ENCODE measurements at regions not wholly inside any gene's neighbourhood (a gene's known extent, or its start where the extent isn't known, plus 50 kb on each side); places are given as distances from the start of the nearest gene placed in this dataset.
"Not testable (repeated sequence)": the region's sequence is repeated elsewhere in the genome, so short reads cannot be mapped to it uniquely, and the experiment has no call there.

GRCh38 chr1:233473549-233474204 is 140.2 kb upstream of the KCNK1 start:
- DNase-seq (ENCODE audit: low read depth, low spot score) = no peak

GRCh38 chr1:233477359-233477758 is 136.5 kb upstream of the KCNK1 start:
- no peak for DNase-seq (ENCODE audit: low read depth, low spot score)

GRCh38 chr1:233478611-233479010 is 135.3 kb upstream of the KCNK1 start:
- DNase-seq (ENCODE audit: low read depth, low spot score) = no peak

GRCh38 chr1:233479110-233479890 is 134.6 kb upstream of the KCNK1 start:
- DNase-seq (ENCODE audit: low read depth, low spot score) = no peak

GRCh38 chr1:233480198-233480597 is 133.7 kb upstream of the KCNK1 start:
- no peak for DNase-seq (ENCODE audit: low read depth, low spot score)

GRCh38 chr1:233482388-233482787 is 131.5 kb upstream of the KCNK1 start:
- no peak for DNase-seq (ENCODE audit: low read depth, low spot score)

GRCh38 chr1:233485385-233485784 is 128.5 kb upstream of the KCNK1 start:
- DNase-seq (ENCODE audit: low read depth, low spot score) = no peak

GRCh38 chr1:233485809-233486398 is 128.0 kb upstream of the KCNK1 start:
- DNase-seq (ENCODE audit: low read depth, low spot score) = no peak

- no peak for DNase-seq (ENCODE audit: low read depth, low spot score)
Measured at GRCh38 chr1:233487408-233487807, 126.5 kb upstream of the KCNK1 start.

- no peak for DNase-seq (ENCODE audit: low read depth, low spot score)
Measured at GRCh38 chr1:233489411-233489810, 124.5 kb upstream of the KCNK1 start.

- DNase-seq (ENCODE audit: low read depth, low spot score) = no peak
Measured at GRCh38 chr1:233490488-233490887, 123.4 kb upstream of the KCNK1 start.

- DNase-seq (ENCODE audit: low read depth, low spot score) = no peak
Measured at GRCh38 chr1:233491953-233492620, 121.8 kb upstream of the KCNK1 start.

GRCh38 chr1:233496993-233497392 is 116.9 kb upstream of the KCNK1 start:
- no peak for DNase-seq (ENCODE audit: low read depth, low spot score)

- no peak for DNase-seq (ENCODE audit: low read depth, low spot score)
Measured at GRCh38 chr1:233497679-233498078, 116.2 kb upstream of the KCNK1 start.

- no peak for DNase-seq (ENCODE audit: low read depth, low spot score)
Measured at GRCh38 chr1:233500106-233500505, 113.8 kb upstream of the KCNK1 start.

- DNase-seq (ENCODE audit: low read depth, low spot score) = no peak
Measured at GRCh38 chr1:233503366-233503954, 110.4 kb upstream of the KCNK1 start.

GRCh38 chr1:233505130-233505529 is 108.8 kb upstream of the KCNK1 start:
- no peak for DNase-seq (ENCODE audit: low read depth, low spot score)

- not testable (repeated sequence) for DNase-seq (ENCODE audit: low read depth, low spot score)
Measured at GRCh38 chr1:233505889-233506288, 108.0 kb upstream of the KCNK1 start.

GRCh38 chr1:233509526-233509925 is 104.4 kb upstream of the KCNK1 start:
- no peak for DNase-seq (ENCODE audit: low read depth, low spot score)

- no peak for DNase-seq (ENCODE audit: low read depth, low spot score)
Measured at GRCh38 chr1:233512538-233512937, 101.4 kb upstream of the KCNK1 start.

GRCh38 chr1:233513431-233513830 is 100.5 kb upstream of the KCNK1 start:
- DNase-seq (ENCODE audit: low read depth, low spot score) = no peak

- no peak for DNase-seq (ENCODE audit: low read depth, low spot score)
Measured at GRCh38 chr1:233514946-233515391, 98.9 kb upstream of the KCNK1 start.

Data from ELF-1 (cell line).